Activated CD4-positive, alpha-beta memory T cell treated with anti-CD3 and anti-CD28 coated beads for 36 hours (primary cell): ENCODE measurements at regions not wholly inside any gene's neighbourhood (a gene's known extent, or its start where the extent isn't known, plus 50 kb on each side); places are given as distances from the start of the nearest gene placed in this dataset.

ENCODE experiments used
- CTCF ChIA-PET: fragments of 350-600 bp; sonication (Branson Sonifier 250); formaldehyde crosslinking; loops from one replicate; lab custom pipeline; 2021; ENCODE audit warnings: antibody characterized with exemption, inconsistent platforms; lab: Charles Lee
- POLR2A ChIA-PET: fragments of 350-600 bp; sonication (Branson Sonifier 250); formaldehyde crosslinking; loops from one replicate; lab custom pipeline; 2021; ENCODE audit warnings: antibody characterized with exemption; lab: Charles Lee
- DNase-seq: peaks from one replicate; pipeline ENCODE4 v3.0.0-alpha.2; 2020
- H3K27ac Mint-ChIP-seq: one replicate; pipeline ENCODE4 v1.8.0; 2021; ENCODE audit warnings: mixed read lengths
- H3K27me3 Mint-ChIP-seq: one replicate; pipeline ENCODE4 v1.8.0; 2021; ENCODE audit warnings: mixed read lengths
- H3K36me3 Mint-ChIP-seq: one replicate; pipeline ENCODE4 v1.8.0; 2021; ENCODE audit warnings: mixed read lengths
- H3K4me1 Mint-ChIP-seq: one replicate; pipeline ENCODE4 v1.8.0; 2021; ENCODE audit warnings: low read depth, mixed read lengths
- H3K4me3 Mint-ChIP-seq: one replicate; pipeline ENCODE4 v1.8.0; 2021; ENCODE audit warnings: mild to moderate bottlenecking, mixed read lengths
- H3K9me3 Mint-ChIP-seq: one replicate; pipeline ENCODE4 v1.8.0; 2021; ENCODE audit warnings: mixed read lengths
- intact Hi-C: fragments of 100-400 bp; cut with micrococcal nuclease; formaldehyde crosslinking; loops from one replicate; pipeline ENCODE4 v1.15.1; 2023

DNA sequence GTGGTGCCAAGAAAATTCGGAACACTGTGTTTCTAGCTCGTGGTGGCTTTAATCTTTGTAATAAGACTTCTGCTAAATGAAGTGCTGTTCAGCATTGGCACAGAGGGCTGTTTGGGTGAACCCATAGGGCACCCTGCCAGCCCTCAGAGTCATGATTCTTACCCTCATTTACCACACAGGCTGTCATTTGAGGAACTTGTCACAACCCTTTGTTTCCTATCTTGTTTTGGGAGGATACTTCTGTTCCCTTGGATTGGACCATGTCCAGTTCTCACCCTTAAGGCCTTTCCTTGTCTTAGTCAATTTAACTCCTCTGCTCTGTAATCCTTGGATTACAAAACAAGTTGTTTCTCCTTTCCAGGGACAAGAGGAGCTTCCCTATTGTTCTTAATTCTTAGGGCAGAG lies 225.7 kb downstream of the MTX2 start:
- H3K27me3 Mint-ChIP-seq = peaks cover 29% of the 10 kb centered on the region
- ChIA-PET CTCF (interaction anchor here (0.6 to 0.8 kb wide), 2 partner anchors 40 to 653 kb away, joined by 3 read pairs; no protein-coding TSS in a partner anchor), POLR2A (no interaction called here)
- H3K4me3 Mint-ChIP-seq = no peak overlapping the region
- intact Hi-C loops = no loop called here
- DNase-seq = no peak
- H3K4me1 Mint-ChIP-seq = peaks cover 3% of the 10 kb centered on the region
- no peaks in the 10 kb centered on the region for H3K9me3 Mint-ChIP-seq
- H3K36me3 Mint-ChIP-seq = no peaks in the 10 kb centered on the region
- H3K27ac Mint-ChIP-seq = no peak overlapping the region

DNA sequence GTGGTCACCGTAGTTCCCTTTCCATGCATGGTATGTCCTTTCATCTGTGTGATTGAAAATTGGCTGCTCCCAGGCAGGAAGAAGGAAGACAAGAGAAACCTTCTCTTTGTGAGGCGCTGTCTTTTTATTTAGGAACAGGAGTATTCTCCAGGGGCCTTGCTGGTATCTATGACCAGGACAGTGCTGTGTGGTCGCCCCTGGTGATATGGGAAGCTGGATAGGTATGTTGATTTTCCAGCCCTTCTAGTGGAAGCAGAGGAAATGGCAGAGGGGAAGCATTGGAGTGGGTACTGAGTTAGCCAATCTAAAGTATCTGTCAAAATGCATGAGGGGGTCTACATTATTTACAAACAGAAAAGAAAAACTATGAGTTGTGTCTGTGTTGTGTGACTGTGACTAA lies 226.6 kb downstream of the MTX2 start:
- POLR2A ChIA-PET = no interaction called here
- intact Hi-C loops = no loop called here
- Mint-ChIP-seq H3K4me1 (peaks cover 3% of the 10 kb centered on the region), H3K27me3 (peaks cover 32% of the 10 kb centered on the region), H3K27ac (no peak overlapping the region), H3K36me3 (no peaks in the 10 kb centered on the region), H3K4me3 (no peak overlapping the region), H3K9me3 (no peaks in the 10 kb centered on the region)
- CTCF ChIA-PET = interaction anchor here (1.7 kb wide), 1 partner anchor 41 kb away, joined by 4 read pairs; no protein-coding TSS in a partner anchor
- no peak for DNase-seq

DNA sequence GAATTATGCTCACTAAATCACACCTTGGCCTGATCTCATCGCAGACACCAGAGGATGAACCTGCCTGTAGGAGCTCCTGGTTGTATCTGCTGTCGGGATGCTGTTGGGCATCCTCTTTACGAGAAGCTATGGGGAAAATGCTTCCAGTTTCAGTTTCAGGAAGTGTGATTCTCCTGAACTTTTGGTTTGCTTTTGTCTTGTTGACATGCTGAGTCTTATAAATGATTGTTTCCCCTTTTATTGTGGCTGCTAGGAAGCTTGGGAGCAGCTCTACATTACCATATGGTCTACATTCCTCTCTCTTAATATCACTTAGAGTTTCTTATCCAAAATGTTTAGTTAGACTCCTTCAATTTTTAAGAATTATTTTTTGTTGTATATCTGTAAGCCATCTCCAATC lies 227.5 kb downstream of the MTX2 start:
- Mint-ChIP-seq H3K4me3 (no peak overlapping the region), H3K36me3 (no peaks in the 10 kb centered on the region), H3K4me1 (no peaks in the 10 kb centered on the region), H3K27me3 (peaks cover 36% of the 10 kb centered on the region), H3K9me3 (no peaks in the 10 kb centered on the region), H3K27ac (no peak overlapping the region)
- intact Hi-C loops = no loop called here
- DNase-seq = no peak
- CTCF ChIA-PET = interaction anchor here (0.5 to 1.7 kb wide), 2 partner anchors 42 to 149 kb away, joined by 3 to 4 read pairs; no protein-coding TSS in a partner anchor
- POLR2A ChIA-PET = no interaction called here

DNA sequence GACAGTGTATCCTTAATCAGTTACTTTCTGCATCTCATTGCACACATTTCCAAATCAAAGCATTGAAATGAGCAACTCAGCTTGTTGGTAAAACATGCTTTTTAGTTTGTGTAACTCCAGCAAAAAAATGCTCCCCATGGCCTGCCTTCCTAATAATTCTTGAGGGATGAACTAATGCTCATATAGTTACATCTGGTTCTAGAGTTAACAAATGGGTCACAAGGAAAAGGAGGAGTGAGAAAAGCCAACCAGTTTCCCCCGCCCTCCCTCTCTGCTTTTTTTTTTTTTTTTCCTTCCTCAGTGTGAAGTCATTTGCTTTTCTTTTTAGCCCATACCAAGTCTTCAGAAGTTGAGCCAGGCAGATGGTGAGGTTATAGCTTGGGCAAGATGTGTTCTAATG lies 231.7 kb downstream of the MTX2 start:
- Mint-ChIP-seq H3K9me3 (no peaks in the 10 kb centered on the region), H3K27me3 (peaks cover 30% of the 10 kb centered on the region), H3K36me3 (no peaks in the 10 kb centered on the region), H3K4me3 (no peak overlapping the region), H3K27ac (no peak overlapping the region), H3K4me1 (no peaks in the 10 kb centered on the region)
- intact Hi-C loops = no loop called here
- POLR2A ChIA-PET = no interaction called here
- no peak for DNase-seq
- CTCF ChIA-PET = interaction anchor here (0.7 kb wide), 1 partner anchor 46 kb away, joined by 3 read pairs; no protein-coding TSS in a partner anchor

DNA sequence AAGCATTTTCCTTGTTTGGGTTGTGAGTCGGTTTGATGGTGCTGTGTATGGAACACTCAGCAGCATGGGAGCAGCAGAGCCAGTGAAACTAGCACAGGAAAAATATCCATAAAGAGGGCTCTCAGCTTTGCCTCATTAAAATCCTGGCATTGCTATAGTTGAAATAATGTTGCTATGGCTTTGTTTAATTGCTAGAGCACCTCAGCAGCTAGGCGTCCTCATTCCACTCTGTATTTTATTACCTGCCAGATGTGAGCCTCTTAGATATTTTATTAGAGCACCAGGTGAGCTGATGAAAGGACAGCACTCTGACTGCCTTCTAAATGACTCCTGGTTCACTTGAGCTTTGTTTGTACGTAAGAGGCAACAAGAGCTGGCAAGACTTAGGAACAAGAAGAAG lies 232.4 kb downstream of the MTX2 start:
- Mint-ChIP-seq H3K4me3 (no peak overlapping the region), H3K27ac (no peak overlapping the region), H3K9me3 (no peaks in the 10 kb centered on the region), H3K4me1 (no peaks in the 10 kb centered on the region), H3K36me3 (no peaks in the 10 kb centered on the region), H3K27me3 (peaks cover 29% of the 10 kb centered on the region)
- POLR2A ChIA-PET = no interaction called here
- no peak for DNase-seq
- CTCF ChIA-PET = no interaction called here
- intact Hi-C loops = loop anchor here (2.0 kb wide), 1 partner anchor 31 kb away; no protein-coding TSS in a partner anchor

DNA sequence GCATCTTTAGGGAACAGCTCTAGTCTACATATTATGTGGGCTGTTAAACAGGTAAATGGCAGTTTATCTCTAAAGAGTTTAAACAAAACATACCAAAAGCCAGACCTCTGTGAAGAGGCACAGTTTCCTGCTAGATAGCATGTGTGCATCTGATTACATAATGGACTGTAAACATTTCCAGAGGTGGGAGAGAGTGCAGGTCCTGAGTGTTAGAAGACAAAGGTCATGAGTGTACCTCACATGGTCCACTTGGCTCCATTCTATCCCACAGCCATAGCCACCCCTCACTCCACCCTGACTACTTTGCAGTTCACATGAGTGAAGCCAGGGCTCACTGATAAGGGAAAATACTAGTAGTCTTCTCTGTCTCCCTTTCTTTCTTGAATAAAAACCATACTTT lies 233.4 kb downstream of the MTX2 start:
- H3K4me3 Mint-ChIP-seq = no peak overlapping the region
- intact Hi-C loops = loop anchor here (2.0 kb wide), 1 partner anchor 30 kb away; no protein-coding TSS in a partner anchor
- no peak for DNase-seq
- H3K36me3 Mint-ChIP-seq = no peaks in the 10 kb centered on the region
- H3K27ac Mint-ChIP-seq = no peak overlapping the region
- POLR2A ChIA-PET = no interaction called here
- CTCF ChIA-PET = no interaction called here
- peaks cover 30% of the 10 kb centered on the region for H3K27me3 Mint-ChIP-seq
- no peaks in the 10 kb centered on the region for H3K4me1 Mint-ChIP-seq
- no peaks in the 10 kb centered on the region for H3K9me3 Mint-ChIP-seq

DNA sequence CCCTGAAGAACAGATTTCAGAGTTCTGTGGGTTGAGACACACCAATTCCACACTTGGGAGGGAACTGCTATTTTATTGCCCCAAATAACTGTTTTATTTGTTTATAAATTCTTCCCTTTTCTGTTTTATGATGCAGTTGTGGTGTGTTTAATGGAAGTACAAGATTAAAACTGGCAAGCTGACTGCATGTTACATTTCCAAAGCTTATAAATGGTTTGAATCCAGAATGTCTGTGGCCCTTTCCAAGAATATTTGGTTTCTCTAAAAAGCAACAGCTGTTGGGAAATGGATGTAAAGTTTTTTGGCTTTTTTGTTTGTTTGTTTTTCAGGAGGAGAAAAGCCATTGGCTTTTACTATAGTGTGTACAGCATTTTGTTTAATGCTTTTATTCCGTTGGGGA lies 234.5 kb downstream of the MTX2 start:
- intact Hi-C loops = loop anchor here (2.0 kb wide), 1 partner anchor 29 kb away; no protein-coding TSS in a partner anchor
- Mint-ChIP-seq H3K4me3 (no peak overlapping the region), H3K27me3 (peaks cover 28% of the 10 kb centered on the region), H3K36me3 (no peaks in the 10 kb centered on the region), H3K27ac (no peak overlapping the region), H3K4me1 (peaks cover 8% of the 10 kb centered on the region), H3K9me3 (no peaks in the 10 kb centered on the region)
- no peak for DNase-seq
- ChIA-PET POLR2A (no interaction called here), CTCF (interaction anchor here (1.4 kb wide), 1 partner anchor 49 kb away, joined by 5 read pairs; no protein-coding TSS in a partner anchor)

DNA sequence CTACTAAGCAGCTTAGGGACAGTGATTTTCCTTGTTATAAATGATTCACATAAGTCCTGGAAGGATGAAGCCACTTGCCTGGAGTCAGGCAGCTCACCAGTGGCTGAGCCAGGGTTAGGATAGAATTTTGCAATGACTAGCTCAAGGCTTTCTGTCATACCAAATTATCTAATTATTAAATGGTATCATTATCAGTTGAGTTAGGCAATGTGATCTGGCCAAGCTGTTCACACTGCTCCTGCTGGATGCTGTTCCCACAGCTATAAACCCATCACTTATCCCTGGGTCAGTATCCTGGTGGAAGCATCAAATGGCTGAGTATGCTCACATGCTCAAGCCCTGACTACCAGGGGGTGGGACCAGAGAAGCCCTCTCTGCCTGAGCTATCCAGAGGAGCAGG lies 235.2 kb downstream of the MTX2 start:
- H3K4me1 Mint-ChIP-seq = peaks cover 12% of the 10 kb centered on the region
- no peaks in the 10 kb centered on the region for H3K9me3 Mint-ChIP-seq
- no peak overlapping the region for H3K4me3 Mint-ChIP-seq
- CTCF ChIA-PET = interaction anchor here (1.4 kb wide), 2 partner anchors 50 kb away, joined by 3 to 5 read pairs; no protein-coding TSS in a partner anchor
- DNase-seq = no peak
- no peaks in the 10 kb centered on the region for H3K36me3 Mint-ChIP-seq
- intact Hi-C loops = no loop called here
- peaks cover 28% of the 10 kb centered on the region for H3K27me3 Mint-ChIP-seq
- POLR2A ChIA-PET = no interaction called here
- no peak overlapping the region for H3K27ac Mint-ChIP-seq

DNA sequence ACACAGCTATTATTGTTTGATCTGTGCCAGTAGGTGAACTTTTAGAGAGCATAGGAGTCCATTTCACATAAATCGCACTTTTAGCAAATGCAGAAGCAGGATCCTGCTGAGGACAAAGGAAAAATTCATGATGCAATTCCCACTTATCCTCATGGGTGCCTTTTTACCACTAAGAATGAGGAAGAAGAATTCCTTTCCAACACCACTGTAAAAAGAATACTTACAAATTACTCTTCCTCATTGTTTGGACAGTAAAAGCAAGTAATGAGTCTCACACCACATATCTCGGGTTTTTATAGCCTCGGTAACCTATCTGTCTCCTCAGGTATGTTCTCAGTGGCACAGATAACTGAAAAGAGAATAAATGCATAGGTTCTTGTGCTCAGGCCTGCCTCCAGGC lies 238.5 kb downstream of the MTX2 start:
- H3K4me3 Mint-ChIP-seq = no peak overlapping the region
- H3K27ac Mint-ChIP-seq = no peak overlapping the region
- H3K27me3 Mint-ChIP-seq = peaks cover 19% of the 10 kb centered on the region
- intact Hi-C loops = no loop called here
- H3K4me1 Mint-ChIP-seq = peaks cover 12% of the 10 kb centered on the region
- ChIA-PET POLR2A (no interaction called here), CTCF (no interaction called here)
- H3K36me3 Mint-ChIP-seq = no peaks in the 10 kb centered on the region
- H3K9me3 Mint-ChIP-seq = no peaks in the 10 kb centered on the region
- no peak for DNase-seq

DNA sequence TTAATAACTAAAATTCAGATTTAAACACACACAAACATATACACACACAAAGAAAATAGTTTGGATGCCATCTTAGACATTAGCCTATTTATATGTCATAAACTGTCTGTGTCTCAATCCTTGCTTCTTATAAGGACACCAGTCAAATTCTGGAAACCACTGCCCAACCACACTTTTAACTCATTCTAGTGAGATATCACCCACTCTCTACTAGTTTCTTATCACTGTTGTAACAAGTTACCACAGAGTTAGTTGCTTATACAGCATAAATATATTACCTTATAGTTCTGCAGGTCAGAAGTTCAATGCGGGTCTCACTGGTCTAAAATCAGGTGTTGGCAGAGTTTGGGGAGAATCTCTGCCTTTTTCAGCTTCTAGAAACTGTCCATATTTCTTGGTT lies 239.1 kb downstream of the MTX2 start:
- no peak for DNase-seq
- H3K27ac Mint-ChIP-seq = no peak overlapping the region

DNA sequence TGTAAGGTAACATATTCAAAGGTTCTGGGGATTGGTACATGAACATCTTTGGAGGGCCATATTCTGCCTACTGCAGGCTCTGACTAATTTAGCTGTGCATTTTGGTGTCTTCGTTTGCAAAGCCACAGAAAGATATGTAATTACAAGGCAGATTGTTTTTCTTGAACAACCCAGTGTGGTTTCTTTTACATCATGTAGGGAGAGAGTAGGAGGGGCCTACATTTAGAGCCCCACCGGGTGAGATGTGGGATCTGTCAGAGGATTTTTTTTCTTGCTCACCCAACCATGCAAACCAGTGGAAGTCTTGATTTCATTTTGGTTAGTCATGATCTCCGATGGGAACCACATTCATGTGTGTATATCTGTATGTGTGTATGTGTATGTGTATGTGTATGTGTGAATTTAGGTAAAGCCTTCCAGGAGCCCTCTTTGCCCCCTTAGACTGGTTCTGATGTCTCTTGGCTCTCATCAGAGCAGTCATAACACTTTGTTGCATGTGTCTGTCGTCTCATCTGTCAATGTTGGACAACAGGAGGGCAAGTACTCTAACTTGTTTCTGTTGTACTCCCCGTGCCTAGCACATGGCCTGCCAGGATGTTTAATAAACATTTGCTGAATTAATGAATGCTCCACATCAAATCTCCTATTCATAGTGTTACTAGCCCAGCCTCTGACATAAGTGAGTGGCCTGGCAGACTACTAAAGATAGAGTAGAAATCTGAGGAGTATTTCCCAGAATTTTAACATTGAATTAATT lies 239.9 kb downstream of the MTX2 start:
- DNase-seq = peak; percentile 34
- H3K4me1 Mint-ChIP-seq = peaks cover 12% of the 10 kb centered on the region
- ChIA-PET POLR2A (no interaction called here), CTCF (no interaction called here)
- intact Hi-C loops = no loop called here
- H3K27ac Mint-ChIP-seq = no peak overlapping the region
- peaks cover 17% of the 10 kb centered on the region for H3K27me3 Mint-ChIP-seq
- H3K4me3 Mint-ChIP-seq = no peak overlapping the region
- no peaks in the 10 kb centered on the region for H3K9me3 Mint-ChIP-seq
- H3K36me3 Mint-ChIP-seq = no peaks in the 10 kb centered on the region

More for the DNA sequence above, 239.1 kb downstream of the MTX2 start:
- Mint-ChIP-seq H3K9me3 (no peaks in the 10 kb centered on the region), H3K4me3 (no peak overlapping the region), H3K27me3 (peaks cover 19% of the 10 kb centered on the region), H3K36me3 (no peaks in the 10 kb centered on the region), H3K4me1 (peaks cover 12% of the 10 kb centered on the region)
- ChIA-PET CTCF (no interaction called here), POLR2A (no interaction called here)
- intact Hi-C loops = no loop called here

DNA sequence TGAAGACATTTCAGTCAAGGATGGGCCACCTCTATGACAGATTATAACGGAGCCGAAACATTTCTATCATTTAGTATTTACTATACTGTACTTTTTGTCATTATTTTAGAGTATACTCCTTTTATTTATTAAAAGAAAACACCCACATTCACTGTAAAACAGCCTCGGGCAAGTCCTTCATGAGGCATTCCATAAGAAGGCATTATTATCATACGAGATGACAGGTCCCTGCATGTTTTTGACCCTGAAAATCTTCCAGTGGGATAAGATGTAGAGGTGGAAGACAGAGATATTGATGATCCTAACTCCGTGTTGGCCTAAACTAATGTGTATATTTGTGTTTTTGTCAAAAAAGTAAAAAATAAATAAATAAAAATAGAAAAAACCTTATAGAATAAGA lies 245.0 kb downstream of the MTX2 start:
- Mint-ChIP-seq H3K4me3 (no peak overlapping the region), H3K27me3 (peaks cover 7% of the 10 kb centered on the region), H3K9me3 (no peaks in the 10 kb centered on the region), H3K36me3 (no peaks in the 10 kb centered on the region), H3K4me1 (peaks cover 4% of the 10 kb centered on the region), H3K27ac (no peak overlapping the region)
- DNase-seq = no peak
- intact Hi-C loops = no loop called here
- POLR2A ChIA-PET = no interaction called here
- CTCF ChIA-PET = no interaction called here
